ENCODE measurements at regions not wholly inside any gene's neighbourhood (a gene's known extent, or its start where the extent isn't known, plus 50 kb on each side); places are given as distances from the start of the nearest gene placed in this dataset.

GRCh38 chr6:154894902-154895301, 100.2 kb upstream of the TIAM2 start:
- Mint-ChIP-seq H3K27ac (peak overlapping the region in 5 of 7 donors; percentile 7 to 83 (median 61)), H3K27me3 (ENCODE audit: low read depth in 3 of 3) (no peaks in the 10 kb centered on the region), H3K36me3 (peaks cover 14 to 20% of the 10 kb centered on the region in 2 donors), H3K9me3 (no peaks in the 10 kb centered on the region), H3K4me3 (no peak overlapping the region), H3K4me1 (peaks cover 8% of the 10 kb centered on the region)
- Histone ChIP-seq H3K4me3 (replicated peaks in 1 of 3; ENCODE audit: low read depth in 2 of 3, low read length in 3 of 3) (no peak overlapping the region), H3K79me2 (ENCODE audit: insufficient read depth, low read length) (no peaks in the 10 kb centered on the region), H3K9ac (ENCODE audit: insufficient read depth, low read length, poor library complexity, severe bottlenecking) (no peak overlapping the region), H4K20me1 (ENCODE audit: insufficient read depth, low read length) (no peaks in the 10 kb centered on the region), H3K27me3 (ENCODE audit: control insufficient read depth in 2 of 2, insufficient read depth in 2 of 2, low read length in 2 of 2) (no peaks in the 10 kb centered on the region), H2AFZ (ENCODE audit: insufficient read depth, low read depth, low read length, poor library complexity, severe bottlenecking) (no peak overlapping the region), H3K4me2 (replicated peaks; ENCODE audit: extremely low read depth, low read length, poor library complexity, severe bottlenecking) (no peak overlapping the region), H3K27ac (ENCODE audit: low read depth in 1 of 2, low read length in 2 of 2) (peak overlapping the region in 1 of 2 donors; percentile 36), H3K4me1 (ENCODE audit: control insufficient read depth in 1 of 2, insufficient read depth in 2 of 2, low read length in 2 of 2) (peaks cover 0 to 5% of the 10 kb centered on the region in 2 donors), H3K36me3 (replicated peaks in 1 of 2; ENCODE audit: control insufficient read depth in 1 of 2, insufficient read depth in 2 of 2, low read length in 2 of 2) (peaks cover 2 to 7% of the 10 kb centered on the region in 2 donors), H3K9me3 (replicated peaks in 1 of 2; ENCODE audit: control insufficient read depth in 1 of 2, insufficient read depth in 1 of 2, low read length in 2 of 2) (no peaks in the 10 kb centered on the region)
- WGBS (ENCODE audit: insufficient coverage), result 0% methylated on average over 1 of the region's 4 CpGs
- TF ChIP-seq CTCF (IDR thresholded peaks at IDR 0.05), result no peak
- intact Hi-C loops (cut with micrococcal nuclease), result no loop called here
- DNase-seq, result peak; percentile 4 to 16 (median 14)

GRCh38 chr6:154895841-154896240, 99.3 kb upstream of the TIAM2 start:
- H3K36me3 ChIP-seq (replicated peaks in 1 of 2; ENCODE audit: control insufficient read depth in 1 of 2, insufficient read depth in 2 of 2, low read length in 2 of 2), result peaks cover 2 to 7% of the 10 kb centered on the region in 2 donors
- no peak overlapping the region for H3K4me3 ChIP-seq (replicated peaks in 1 of 3; ENCODE audit: low read depth in 2 of 3, low read length in 3 of 3)
- H3K27ac ChIP-seq (ENCODE audit: low read depth in 1 of 2, low read length in 2 of 2), result no peak overlapping the region
- peaks cover 0 to under 1% (median 0%) of the 10 kb centered on the region in 7 donors for H3K9me3 Mint-ChIP-seq
- peaks cover 0 to 5% of the 10 kb centered on the region in 2 donors for H3K4me1 ChIP-seq (ENCODE audit: control insufficient read depth in 1 of 2, insufficient read depth in 2 of 2, low read length in 2 of 2)
- no peak overlapping the region for H3K9ac ChIP-seq (ENCODE audit: insufficient read depth, low read length, poor library complexity, severe bottlenecking)
- no peaks in the 10 kb centered on the region for H4K20me1 ChIP-seq (ENCODE audit: insufficient read depth, low read length)
- H3K4me3 Mint-ChIP-seq, result no peak overlapping the region
- H3K27me3 ChIP-seq (ENCODE audit: control insufficient read depth in 2 of 2, insufficient read depth in 2 of 2, low read length in 2 of 2), result no peaks in the 10 kb centered on the region
- H3K36me3 Mint-ChIP-seq, result peaks cover 14 to 20% of the 10 kb centered on the region in 2 donors
- H3K79me2 ChIP-seq (ENCODE audit: insufficient read depth, low read length), result no peaks in the 10 kb centered on the region
- intact Hi-C loops (cut with micrococcal nuclease), result no loop called here
- no peaks in the 10 kb centered on the region for H3K9me3 ChIP-seq (replicated peaks in 1 of 2; ENCODE audit: control insufficient read depth in 1 of 2, insufficient read depth in 1 of 2, low read length in 2 of 2)
- no peak overlapping the region for H2AFZ ChIP-seq (ENCODE audit: insufficient read depth, low read depth, low read length, poor library complexity, severe bottlenecking)
- peaks cover 8% of the 10 kb centered on the region for H3K4me1 Mint-ChIP-seq
- 97% methylated on average over 4 of the region's 6 CpGs for WGBS (ENCODE audit: insufficient coverage)
- H3K27me3 Mint-ChIP-seq (ENCODE audit: low read depth in 3 of 3), result no peaks in the 10 kb centered on the region
- TF ChIP-seq CTCF (IDR thresholded peaks at IDR 0.05), result no peak
- DNase-seq, result no peak
- no peak overlapping the region for H3K27ac Mint-ChIP-seq
- no peak overlapping the region for H3K4me2 ChIP-seq (replicated peaks; ENCODE audit: extremely low read depth, low read length, poor library complexity, severe bottlenecking)

All from CD14-positive monocyte (primary cell).